HEK293T (cell line): ENCODE measurements at regions not wholly inside any gene's neighbourhood (a gene's known extent, or its start where the extent isn't known, plus 50 kb on each side); places are given as distances from the start of the nearest gene placed in this dataset.

Experiments
- ARNT ChIP-seq: fragments of 450-650 bp; IDR thresholded peaks from 2 replicates; pipeline ENCODE4 v1.6.1; 2017; ENCODE audit warnings: mild to moderate bottlenecking
- TF ChIP-seq, protein P1 (sequence below): fragments of 450-650 bp; IDR thresholded peaks from 2 replicates; pipeline ENCODE4 v1.6.1; 2016

DNA sequence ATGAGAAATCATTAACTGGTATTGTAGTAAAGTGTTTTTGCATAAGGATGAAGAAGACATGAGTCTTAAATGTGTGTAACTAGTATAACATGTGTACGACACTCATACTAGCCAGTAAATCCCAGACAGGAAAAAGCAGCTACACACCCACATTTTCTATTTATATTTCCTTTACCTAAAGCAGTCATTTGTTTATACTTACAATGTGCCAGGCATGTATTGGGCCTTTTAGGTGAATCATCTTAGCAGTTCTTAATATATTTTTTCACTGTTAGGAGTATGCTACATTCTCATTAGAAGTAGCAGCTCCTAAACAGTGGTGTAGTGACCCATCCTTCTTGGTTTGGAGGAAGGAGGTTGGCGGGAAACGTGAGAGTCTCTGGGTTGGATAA lies 55.8 kb upstream of the TMC1 start:
- TF ChIP-seq, protein P1, sequence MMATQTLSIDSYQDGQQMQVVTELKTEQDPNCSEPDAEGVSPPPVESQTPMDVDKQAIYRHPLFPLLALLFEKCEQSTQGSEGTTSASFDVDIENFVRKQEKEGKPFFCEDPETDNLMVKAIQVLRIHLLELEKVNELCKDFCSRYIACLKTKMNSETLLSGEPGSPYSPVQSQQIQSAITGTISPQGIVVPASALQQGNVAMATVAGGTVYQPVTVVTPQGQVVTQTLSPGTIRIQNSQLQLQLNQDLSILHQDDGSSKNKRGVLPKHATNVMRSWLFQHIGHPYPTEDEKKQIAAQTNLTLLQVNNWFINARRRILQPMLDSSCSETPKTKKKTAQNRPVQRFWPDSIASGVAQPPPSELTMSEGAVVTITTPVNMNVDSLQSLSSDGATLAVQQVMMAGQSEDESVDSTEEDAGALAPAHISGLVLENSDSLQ, result no peak
- no peak for TF ChIP-seq ARNT
